Neural cell (in vitro differentiated cells): ENCODE measurements at regions not wholly inside any gene's neighbourhood (a gene's known extent, or its start where the extent isn't known, plus 50 kb on each side); places are given as distances from the start of the nearest gene placed in this dataset.

Source experiments
- CTCF ChIP-seq: fragments of 450-650 bp; IDR thresholded peaks from 2 replicates; pipeline ENCODE4 v1.5.1; 2014; ENCODE audit warnings: antibody characterized with exemption, mild to moderate bottlenecking, moderate library complexity; ENCODE audit not compliant: poor library complexity, severe bottlenecking
- EP300 ChIP-seq: fragments of 450-650 bp; conservative IDR thresholded peaks from 2 replicates; pipeline ENCODE4 v1.6.1; 2014; ENCODE audit warnings: antibody characterized with exemption, mild to moderate bottlenecking, moderate library complexity; ENCODE audit not compliant: poor library complexity, severe bottlenecking
- EZH2 ChIP-seq: fragments of 200-600, 300-800 bp; shearing (Covaris generic), sonication (generic); IDR thresholded peaks from 2 replicates; pipeline ENCODE4 v1.6.1; 2014; ENCODE audit warnings: antibody characterized with exemption, low read length, borderline replicate concordance, mild to moderate bottlenecking; ENCODE audit not compliant: insufficient read depth, poor library complexity, severe bottlenecking
- POLR2AphosphoS5 ChIP-seq: IDR thresholded peaks from 2 replicates; pipeline ENCODE4 v1.6.1; 2012
- RAD21 ChIP-seq: fragments of 450-650 bp; conservative IDR thresholded peaks from 2 replicates; pipeline ENCODE4 v1.6.1; 2014; ENCODE audit warnings: antibody characterized with exemption, mild to moderate bottlenecking, moderate library complexity
- REST ChIP-seq: IDR thresholded peaks from 2 replicates; pipeline ENCODE4 v1.6.1; 2012; ENCODE audit warnings: borderline replicate concordance
- TAF1 ChIP-seq: IDR thresholded peaks from 2 replicates; pipeline ENCODE4 v1.6.1; 2012; ENCODE audit warnings: low read depth

GRCh38 chr7:81165070-81165469 lies 246.2 kb upstream of the SEMA3C start:
- TF ChIP-seq POLR2AphosphoS5: no peak
- TF ChIP-seq EZH2: no peak
- TF ChIP-seq CTCF: no peak
- no peak for TF ChIP-seq REST
- no peak for TF ChIP-seq EP300
- no peak for TF ChIP-seq RAD21
- TF ChIP-seq TAF1: no peak
